ENCODE measurements at regions not wholly inside any gene's neighbourhood (a gene's known extent, or its start where the extent isn't known, plus 50 kb on each side); places are given as distances from the start of the nearest gene placed in this dataset.

DNA sequence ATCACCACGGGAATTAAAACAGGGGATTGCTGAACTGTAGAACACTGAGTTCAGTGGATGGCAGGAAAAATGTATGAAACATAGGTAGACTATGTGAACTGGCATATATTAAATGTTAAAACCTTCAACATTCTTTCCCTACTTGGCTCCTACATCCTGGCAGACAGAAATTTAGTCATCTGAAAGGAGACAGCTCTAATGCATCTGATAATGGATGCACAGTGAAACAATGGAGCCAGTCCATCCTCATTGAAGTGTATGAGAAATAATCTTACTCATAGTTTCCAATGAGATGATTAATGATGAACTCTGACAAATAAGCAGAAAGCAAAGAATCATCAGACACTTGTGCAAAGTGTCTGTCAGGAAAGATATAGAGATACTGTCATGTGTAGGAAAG is 1629.7 kb upstream of the TMEFF2 start:
- TF ChIP-seq CEBPB (IDR thresholded peaks at IDR 0.05) (no peak), EP300 (IDR thresholded peaks at IDR 0.05; ENCODE audit: borderline replicate concordance) (no peak), EGR1 (IDR thresholded peaks at IDR 0.05) (no peak), YY1 (IDR thresholded peaks at IDR 0.05; ENCODE audit: low read depth) (no peak), CREB1 (IDR thresholded peaks at IDR 0.05; ENCODE audit: low read depth) (no peak), TEAD4 (IDR thresholded peaks at IDR 0.05) (no peak), ZBTB7A (IDR thresholded peaks at IDR 0.05; ENCODE audit: low read depth) (no peak), TCF12 (IDR thresholded peaks at IDR 0.05; ENCODE audit: low read depth) (no peak), NFIC (IDR thresholded peaks at IDR 0.05) (no peak), RAD21 (IDR thresholded peaks at IDR 0.05; ENCODE audit: low read depth) (no peak), TAF1 (IDR thresholded peaks at IDR 0.05; ENCODE audit: low read depth) (no peak)
- TF ChIP-seq, protein P1, sequence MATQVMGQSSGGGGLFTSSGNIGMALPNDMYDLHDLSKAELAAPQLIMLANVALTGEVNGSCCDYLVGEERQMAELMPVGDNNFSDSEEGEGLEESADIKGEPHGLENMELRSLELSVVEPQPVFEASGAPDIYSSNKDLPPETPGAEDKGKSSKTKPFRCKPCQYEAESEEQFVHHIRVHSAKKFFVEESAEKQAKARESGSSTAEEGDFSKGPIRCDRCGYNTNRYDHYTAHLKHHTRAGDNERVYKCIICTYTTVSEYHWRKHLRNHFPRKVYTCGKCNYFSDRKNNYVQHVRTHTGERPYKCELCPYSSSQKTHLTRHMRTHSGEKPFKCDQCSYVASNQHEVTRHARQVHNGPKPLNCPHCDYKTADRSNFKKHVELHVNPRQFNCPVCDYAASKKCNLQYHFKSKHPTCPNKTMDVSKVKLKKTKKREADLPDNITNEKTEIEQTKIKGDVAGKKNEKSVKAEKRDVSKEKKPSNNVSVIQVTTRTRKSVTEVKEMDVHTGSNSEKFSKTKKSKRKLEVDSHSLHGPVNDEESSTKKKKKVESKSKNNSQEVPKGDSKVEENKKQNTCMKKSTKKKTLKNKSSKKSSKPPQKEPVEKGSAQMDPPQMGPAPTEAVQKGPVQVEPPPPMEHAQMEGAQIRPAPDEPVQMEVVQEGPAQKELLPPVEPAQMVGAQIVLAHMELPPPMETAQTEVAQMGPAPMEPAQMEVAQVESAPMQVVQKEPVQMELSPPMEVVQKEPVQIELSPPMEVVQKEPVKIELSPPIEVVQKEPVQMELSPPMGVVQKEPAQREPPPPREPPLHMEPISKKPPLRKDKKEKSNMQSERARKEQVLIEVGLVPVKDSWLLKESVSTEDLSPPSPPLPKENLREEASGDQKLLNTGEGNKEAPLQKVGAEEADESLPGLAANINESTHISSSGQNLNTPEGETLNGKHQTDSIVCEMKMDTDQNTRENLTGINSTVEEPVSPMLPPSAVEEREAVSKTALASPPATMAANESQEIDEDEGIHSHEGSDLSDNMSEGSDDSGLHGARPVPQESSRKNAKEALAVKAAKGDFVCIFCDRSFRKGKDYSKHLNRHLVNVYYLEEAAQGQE (IDR thresholded peaks at IDR 0.05; ENCODE audit: low read depth), result no peak
- TF ChIP-seq, protein P2, sequence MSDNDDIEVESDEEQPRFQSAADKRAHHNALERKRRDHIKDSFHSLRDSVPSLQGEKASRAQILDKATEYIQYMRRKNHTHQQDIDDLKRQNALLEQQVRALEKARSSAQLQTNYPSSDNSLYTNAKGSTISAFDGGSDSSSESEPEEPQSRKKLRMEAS (IDR thresholded peaks at IDR 0.05), result no peak
